H9 (cell line): ENCODE measurements at regions not wholly inside any gene's neighbourhood (a gene's known extent, or its start where the extent isn't known, plus 50 kb on each side); places are given as distances from the start of the nearest gene placed in this dataset.

Experiments used
- DNase-seq: peaks from one replicate; pipeline ENCODE4 v3.0.0-alpha.2; 2017
- H2AFZ ChIP-seq: one replicate; pipeline ENCODE4 v1.6.1; 2013; ENCODE audit warnings: mild to moderate bottlenecking, low read length, control low read depth, moderate library complexity
- H2AK5ac ChIP-seq: 2 replicates; pipeline ENCODE4 v1.6.1; 2013; ENCODE audit warnings: low read length, control low read depth, mixed read lengths; ENCODE audit not compliant: insufficient read length
- H2BK120ac ChIP-seq: one replicate; pipeline ENCODE4 v1.6.1; 2013; ENCODE audit warnings: low read depth, mild to moderate bottlenecking, low read length, control low read depth, inconsistent platforms; ENCODE audit not compliant: poor library complexity, severe bottlenecking
- H2BK12ac ChIP-seq: 2 replicates; pipeline ENCODE4 v1.6.1; 2013; ENCODE audit warnings: low read length, control low read depth, mixed read lengths, low read depth; ENCODE audit not compliant: insufficient read length
- H2BK15ac ChIP-seq: 2 replicates; pipeline ENCODE4 v1.6.1; 2013; ENCODE audit warnings: low read depth, low read length, control low read depth
- H2BK20ac ChIP-seq: one replicate; pipeline ENCODE4 v1.6.1; 2013; ENCODE audit warnings: low read depth, mild to moderate bottlenecking, low read length, control low read depth, inconsistent platforms; ENCODE audit not compliant: poor library complexity, severe bottlenecking
- H2BK5ac ChIP-seq: 2 replicates; pipeline ENCODE4 v1.6.1; 2013; ENCODE audit warnings: low read length, control low read depth, mixed read lengths; ENCODE audit not compliant: insufficient read length
- H3K14ac ChIP-seq: 2 replicates; pipeline ENCODE4 v1.6.1; 2013; ENCODE audit warnings: low read length, control low read depth; ENCODE audit not compliant: insufficient read depth
- H3K18ac ChIP-seq: 2 replicates; pipeline ENCODE4 v1.6.1; 2013; ENCODE audit warnings: low read depth, mild to moderate bottlenecking, mixed read lengths, low read length, control low read depth; ENCODE audit not compliant: insufficient read length
- H3K23ac ChIP-seq: 2 replicates; pipeline ENCODE4 v1.6.1; 2013; ENCODE audit warnings: low read length, control low read depth, mixed read lengths, low read depth; ENCODE audit not compliant: insufficient read length
- H3K23me2 ChIP-seq: 2 replicates; pipeline ENCODE4 v1.6.1; 2013; ENCODE audit warnings: low read depth, mild to moderate bottlenecking, mixed read lengths, low read length, control low read depth; ENCODE audit not compliant: insufficient read length, poor library complexity, severe bottlenecking
- H3K27ac ChIP-seq: 2 replicates; pipeline ENCODE4 v1.5.1; 2013; ENCODE audit warnings: low read length, control low read depth, mixed read lengths, low read depth; ENCODE audit not compliant: insufficient read length
- H3K27me3 ChIP-seq: 2 replicates; pipeline ENCODE4 v1.6.1; 2013; ENCODE audit warnings: low read length, control low read depth, inconsistent platforms; ENCODE audit not compliant: insufficient read depth
- H3K4ac ChIP-seq: 2 replicates; pipeline ENCODE4 v1.6.1; 2013; ENCODE audit warnings: low read depth, mild to moderate bottlenecking, control low read depth, inconsistent platforms, low read length, moderate library complexity
- H3K4me1 ChIP-seq: 2 replicates; pipeline ENCODE4 v1.6.1; 2013; ENCODE audit warnings: low read length, control low read depth, inconsistent platforms; ENCODE audit not compliant: insufficient read depth
- H3K4me2 ChIP-seq: 2 replicates; pipeline ENCODE4 v1.6.1; 2013; ENCODE audit warnings: low read length, control low read depth, mixed read lengths; ENCODE audit not compliant: insufficient read length, insufficient read depth
- H3K56ac ChIP-seq: 2 replicates; pipeline ENCODE4 v1.6.1; 2013; ENCODE audit warnings: low read depth, mild to moderate bottlenecking, mixed read lengths, low read length, control low read depth; ENCODE audit not compliant: insufficient read length
- H3K79me1 ChIP-seq: 2 replicates; pipeline ENCODE4 v1.6.1; 2013; ENCODE audit warnings: low read depth, mild to moderate bottlenecking, moderate library complexity, low read length, control low read depth, inconsistent platforms; ENCODE audit not compliant: insufficient read depth, poor library complexity, severe bottlenecking
- H3K79me2 ChIP-seq: 2 replicates; pipeline ENCODE4 v1.6.1; 2013; ENCODE audit warnings: low read length, control low read depth, inconsistent platforms; ENCODE audit not compliant: insufficient read depth
- H3K9ac ChIP-seq: 2 replicates; pipeline ENCODE4 v1.6.1; 2013; ENCODE audit warnings: low read length, control low read depth, mixed read lengths; ENCODE audit not compliant: insufficient read length; ENCODE audit errors: extremely low read depth
- H3K9me3 ChIP-seq: one replicate; pipeline ENCODE4 v1.6.1; 2013; ENCODE audit warnings: low read depth, low read length, inconsistent platforms; ENCODE audit not compliant: control insufficient read depth
- H3T11ph ChIP-seq: one replicate; pipeline ENCODE4 v1.6.1; 2013; ENCODE audit warnings: mild to moderate bottlenecking, low read length, control low read depth, inconsistent platforms
- H4K20me1 ChIP-seq: one replicate; pipeline ENCODE4 v1.6.1; 2013; ENCODE audit not compliant: control insufficient read depth, insufficient read length, insufficient read depth
- H4K5ac ChIP-seq: 2 replicates; pipeline ENCODE4 v1.6.1; 2013; ENCODE audit warnings: low read depth, mild to moderate bottlenecking, mixed read lengths, low read length, control low read depth; ENCODE audit not compliant: insufficient read length
- H4K8ac ChIP-seq: replicated peaks from 2 replicates; pipeline ENCODE4 v1.6.1; 2013; ENCODE audit warnings: low read length, control low read depth, mixed read lengths, low read depth; ENCODE audit not compliant: insufficient read length
- H4K91ac ChIP-seq: 2 replicates; pipeline ENCODE4 v1.6.1; 2013; ENCODE audit warnings: low read depth, mild to moderate bottlenecking, moderate library complexity, mixed read lengths, low read length, control low read depth; ENCODE audit not compliant: insufficient read length
- H3K27ac Mint-ChIP-seq, 3 experiments: 2 replicates in 2 of 3; 3 replicates in 1 of 3; pipeline ENCODE4 v1.8.0; 2020 to 2021; ENCODE audit warnings: mixed read lengths in 3 of 3, mild to moderate bottlenecking in 1 of 3, moderate library complexity in 1 of 3
- H3K27me3 Mint-ChIP-seq: 2 replicates; pipeline ENCODE4 v1.8.0; 2021; ENCODE audit warnings: low read depth, mild to moderate bottlenecking, moderate library complexity, mixed read lengths
- H3K36me3 Mint-ChIP-seq, 3 experiments: 2 replicates in 2 of 3; 3 replicates in 1 of 3; pipeline ENCODE4 v1.8.0; 2020 to 2021; ENCODE audit warnings: low read depth in 3 of 3, mixed read lengths in 3 of 3; ENCODE audit not compliant: insufficient read depth in 1 of 3
- H3K4me1 Mint-ChIP-seq, 2 experiments: 2 replicates each; pipeline ENCODE4 v1.8.0; 2020; ENCODE audit warnings: mixed read lengths in 2 of 2
- H3K4me3 Mint-ChIP-seq, 2 experiments: 2 replicates in 1 of 2; 3 replicates in 1 of 2; pipeline ENCODE4 v1.8.0; 2020 to 2021; ENCODE audit warnings: mild to moderate bottlenecking in 2 of 2, mixed read lengths in 2 of 2, moderate library complexity in 1 of 2
- H3K9me3 Mint-ChIP-seq, 2 experiments: 2 replicates in 1 of 2; 3 replicates in 1 of 2; pipeline ENCODE4 v1.8.0; 2020; ENCODE audit warnings: mild to moderate bottlenecking in 2 of 2, mixed read lengths in 2 of 2, moderate library complexity in 1 of 2
- CTCF ChIP-seq: fragments of 200-600 bp; sonication (generic); conservative IDR thresholded peaks from 3 replicates; pipeline ENCODE4 v1.8.0; 2021; ENCODE audit warnings: antibody characterized with exemption, mild to moderate bottlenecking
- WGBS: extraction: QIAGEN DNeasy Blood & Tissue Kit; methylation state at CpG from one replicate; pipeline ENCODE4 v1.1.7; 2013; ENCODE audit warnings: missing lambda C conversion rate, low lambda C conversion rate, mixed read lengths; ENCODE audit not compliant: insufficient read length; ENCODE audit errors: extremely low coverage; 5-methylcytosine and 5-hydroxymethylcytosine counted together

GRCh38 chr6:156378853-156379252 lies 398.3 kb upstream of the ARID1B start:
- Histone ChIP-seq H3K4me1 (no peaks in the 10 kb centered on the region), H3K27ac (no peak overlapping the region), H3K9ac (no peak overlapping the region), H2BK5ac (no peak overlapping the region), H2BK120ac (no peak overlapping the region), H4K5ac (no peak overlapping the region), H3T11ph (no peak overlapping the region), H3K56ac (no peak overlapping the region), H4K91ac (no peak overlapping the region), H2BK15ac (no peak overlapping the region), H3K23me2 (no peaks in the 10 kb centered on the region), H4K8ac (no peak overlapping the region), H3K18ac (no peak overlapping the region), H4K20me1 (no peaks in the 10 kb centered on the region), H2AFZ (no peak overlapping the region), H3K27me3 (no peaks in the 10 kb centered on the region), H3K79me1 (no peaks in the 10 kb centered on the region), H3K23ac (no peak overlapping the region), H2BK20ac (no peak overlapping the region), H3K14ac (no peak overlapping the region), H3K9me3 (no peaks in the 10 kb centered on the region), H3K4ac (no peak overlapping the region), H3K4me2 (no peak overlapping the region), H2AK5ac (no peak overlapping the region), H3K79me2 (no peaks in the 10 kb centered on the region), H2BK12ac (no peak overlapping the region)
- H3K27ac Mint-ChIP-seq = no peak overlapping the region
- no CpG with 5 or more reads among the region's 1 CpG for WGBS
- peaks cover 6 to 7% of the 10 kb centered on the region in 2 experiments; a peak in 3 of 4 replicates for H3K4me1 Mint-ChIP-seq
- peak; percentile 28; the same call in 2 of the 3 replicates for TF ChIP-seq CTCF
- no peak overlapping the region for H3K4me3 Mint-ChIP-seq
- no peaks in the 10 kb centered on the region for H3K9me3 Mint-ChIP-seq
- no peaks in the 10 kb centered on the region for H3K36me3 Mint-ChIP-seq
- no peak for DNase-seq
- no peaks in the 10 kb centered on the region; the same call in 1 of the 2 replicates for H3K27me3 Mint-ChIP-seq
